ENCODE measurements at regions not wholly inside any gene's neighbourhood (a gene's known extent, or its start where the extent isn't known, plus 50 kb on each side); places are given as distances from the start of the nearest gene placed in this dataset.
A peak's percentile ranks its signal among the peaks of the same experiment; 100 is the strongest.

- Mint-ChIP-seq H3K4me3 (peak overlapping the region; percentile 56 to 61), H3K27ac (peak overlapping the region; percentile 70 to 95 (median 91))
- 0% methylated on average over 1 of the region's 4 CpGs for WGBS (ENCODE audit: insufficient coverage)
These were observed 105.7 kb upstream of the GATB start for GRCh38 chr4:151866592-151866918.

GRCh38 chr4:151865744-151866591, 105.2 kb upstream of the GATB start:
- Mint-ChIP-seq H3K36me3 (no peaks in the 10 kb centered on the region), H3K27me3 (ENCODE audit: low read depth in 3 of 3) (peaks cover 0 to 2% (median 0%) of the 10 kb centered on the region in 3 donors), H3K4me3 (peak overlapping the region; percentile 56 to 61), H3K4me1 (peaks cover 41% of the 10 kb centered on the region), H3K27ac (peak overlapping the region; percentile 70 to 95 (median 92)), H3K9me3 (peaks cover 0 to 8% (median 5%) of the 10 kb centered on the region in 7 donors)
- intact Hi-C loops (cut with micrococcal nuclease): no loop called here
- Histone ChIP-seq H3K4me1 (ENCODE audit: control insufficient read depth in 1 of 2, insufficient read depth in 2 of 2, low read length in 2 of 2) (peaks cover 42 to 44% of the 10 kb centered on the region in 2 donors), H3K4me2 (replicated peaks; ENCODE audit: extremely low read depth, low read length, poor library complexity, severe bottlenecking) (peak overlapping the region; percentile 57), H3K4me3 (replicated peaks in 1 of 3; ENCODE audit: low read depth in 2 of 3, low read length in 3 of 3) (peak overlapping the region in 1 of 3 experiments; percentile 54), H3K27me3 (ENCODE audit: control insufficient read depth in 2 of 2, insufficient read depth in 2 of 2, low read length in 2 of 2) (no peaks in the 10 kb centered on the region), H3K79me2 (ENCODE audit: insufficient read depth, low read length) (no peaks in the 10 kb centered on the region), H2AFZ (ENCODE audit: insufficient read depth, low read depth, low read length, poor library complexity, severe bottlenecking) (peak overlapping the region; percentile 47), H3K36me3 (replicated peaks in 1 of 2; ENCODE audit: control insufficient read depth in 1 of 2, insufficient read depth in 2 of 2, low read length in 2 of 2) (no peaks in the 10 kb centered on the region), H3K27ac (ENCODE audit: low read depth in 1 of 2, low read length in 2 of 2) (peak overlapping the region; percentile 71 to 73), H3K9me3 (replicated peaks in 1 of 2; ENCODE audit: control insufficient read depth in 1 of 2, insufficient read depth in 1 of 2, low read length in 2 of 2) (peaks cover 0 to 9% of the 10 kb centered on the region in 2 donors), H3K9ac (ENCODE audit: insufficient read depth, low read length, poor library complexity, severe bottlenecking) (peak overlapping the region; percentile 0), H4K20me1 (ENCODE audit: insufficient read depth, low read length) (no peaks in the 10 kb centered on the region)
- no peak for DNase-seq
- WGBS (ENCODE audit: insufficient coverage): no CpG with 5 or more reads among the region's 9 CpGs
- no peak for TF ChIP-seq CTCF (IDR thresholded peaks at IDR 0.05)

More at GRCh38 chr4:151866592-151866918, 105.7 kb upstream of the GATB start:
- H3K4me2 ChIP-seq (replicated peaks; ENCODE audit: extremely low read depth, low read length, poor library complexity, severe bottlenecking): peak overlapping the region; percentile 57
- peaks cover 42 to 44% of the 10 kb centered on the region in 2 donors for H3K4me1 ChIP-seq (ENCODE audit: control insufficient read depth in 1 of 2, insufficient read depth in 2 of 2, low read length in 2 of 2)
- peak overlapping the region; percentile 47 for H2AFZ ChIP-seq (ENCODE audit: insufficient read depth, low read depth, low read length, poor library complexity, severe bottlenecking)
- TF ChIP-seq CTCF (IDR thresholded peaks at IDR 0.05): no peak
- peaks cover 0 to 9% of the 10 kb centered on the region in 2 donors for H3K9me3 ChIP-seq (replicated peaks in 1 of 2; ENCODE audit: control insufficient read depth in 1 of 2, insufficient read depth in 1 of 2, low read length in 2 of 2)
- Mint-ChIP-seq H3K9me3 (peaks cover 0 to 10% (median 5%) of the 10 kb centered on the region in 7 donors), H3K4me1 (peaks cover 41% of the 10 kb centered on the region), H3K27me3 (ENCODE audit: low read depth in 3 of 3) (peaks cover 0 to 2% (median 2%) of the 10 kb centered on the region in 3 donors), H3K36me3 (no peaks in the 10 kb centered on the region)
- no peaks in the 10 kb centered on the region for H3K36me3 ChIP-seq (replicated peaks in 1 of 2; ENCODE audit: control insufficient read depth in 1 of 2, insufficient read depth in 2 of 2, low read length in 2 of 2)
- H3K27ac ChIP-seq (ENCODE audit: low read depth in 1 of 2, low read length in 2 of 2): peak overlapping the region; percentile 36 to 73
- H4K20me1 ChIP-seq (ENCODE audit: insufficient read depth, low read length): no peaks in the 10 kb centered on the region
- H3K27me3 ChIP-seq (ENCODE audit: control insufficient read depth in 2 of 2, insufficient read depth in 2 of 2, low read length in 2 of 2): no peaks in the 10 kb centered on the region
- H3K9ac ChIP-seq (ENCODE audit: insufficient read depth, low read length, poor library complexity, severe bottlenecking): no peak overlapping the region
- H3K79me2 ChIP-seq (ENCODE audit: insufficient read depth, low read length): no peaks in the 10 kb centered on the region
- peak overlapping the region in 1 of 3 experiments; percentile 54 for H3K4me3 ChIP-seq (replicated peaks in 1 of 3; ENCODE audit: low read depth in 2 of 3, low read length in 3 of 3)
- DNase-seq: peak; percentile 38 to 75 (median 53)
- intact Hi-C loops (cut with micrococcal nuclease): no loop called here

Data from CD14-positive monocyte (primary cell).